ENCODE measurements at regions not wholly inside any gene's neighbourhood (a gene's known extent, or its start where the extent isn't known, plus 50 kb on each side); places are given as distances from the start of the nearest gene placed in this dataset.

DNA sequence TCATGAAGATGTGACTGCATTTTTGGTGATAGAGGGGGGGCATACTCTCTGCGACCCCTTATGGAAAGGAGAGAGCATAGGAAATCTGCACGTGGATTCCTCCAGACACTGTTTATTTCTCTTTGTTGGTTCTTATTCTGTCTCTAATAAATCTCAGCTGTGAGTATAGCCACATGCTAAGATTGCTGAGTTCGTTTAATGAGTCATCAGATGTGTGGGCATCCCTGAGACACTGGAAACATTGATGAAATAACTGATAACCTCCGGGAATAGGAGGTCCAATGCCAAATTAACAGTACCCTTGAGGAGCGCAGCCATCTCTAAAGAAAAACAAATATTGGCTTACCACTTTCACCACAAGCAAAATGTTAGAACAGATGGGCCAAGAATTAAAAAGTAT, 880.2 kb upstream of the NEGR1 start:
- Histone ChIP-seq H3K9ac (ENCODE audit: low read length) (no peak overlapping the region), H3K36me3 (ENCODE audit: insufficient read depth, low read length) (no peaks in the 10 kb centered on the region), H3K27me3 (ENCODE audit: insufficient read depth, low read depth, low read length) (no peaks in the 10 kb centered on the region), H2AFZ (ENCODE audit: low read depth, low read length) (no peak overlapping the region), H4K20me1 (ENCODE audit: insufficient read depth) (no peaks in the 10 kb centered on the region), H3F3A (ENCODE audit: insufficient read depth, low read length, poor library complexity, severe bottlenecking) (no peaks in the 10 kb centered on the region), H3K4me3 (ENCODE audit: low read length) (no peak overlapping the region), H3K27ac (ENCODE audit: low read length) (no peak overlapping the region), H3K79me2 (replicated peaks; ENCODE audit: insufficient read depth, low read length) (no peaks in the 10 kb centered on the region), H3K9me2 (ENCODE audit: insufficient read depth, low read length) (no peaks in the 10 kb centered on the region), H3K4me2 (ENCODE audit: low read length) (no peak overlapping the region), H3K9me3 (ENCODE audit: low read length) (no peaks in the 10 kb centered on the region)
- TF ChIP-seq EZH2 (IDR thresholded peaks at IDR 0.05; ENCODE audit: borderline replicate concordance, insufficient read depth, low read length, poor library complexity, severe bottlenecking), result no peak
- TF ChIP-seq EP300 (conservative IDR thresholded peaks at IDR 0.05; ENCODE audit: poor library complexity, severe bottlenecking), result no peak
- TF ChIP-seq MXI1 (conservative IDR thresholded peaks at IDR 0.05; ENCODE audit: poor library complexity, severe bottlenecking), result no peak
- no peak for TF ChIP-seq TAF1 (IDR thresholded peaks at IDR 0.05; ENCODE audit: low read depth)
- TF ChIP-seq, protein P1, sequence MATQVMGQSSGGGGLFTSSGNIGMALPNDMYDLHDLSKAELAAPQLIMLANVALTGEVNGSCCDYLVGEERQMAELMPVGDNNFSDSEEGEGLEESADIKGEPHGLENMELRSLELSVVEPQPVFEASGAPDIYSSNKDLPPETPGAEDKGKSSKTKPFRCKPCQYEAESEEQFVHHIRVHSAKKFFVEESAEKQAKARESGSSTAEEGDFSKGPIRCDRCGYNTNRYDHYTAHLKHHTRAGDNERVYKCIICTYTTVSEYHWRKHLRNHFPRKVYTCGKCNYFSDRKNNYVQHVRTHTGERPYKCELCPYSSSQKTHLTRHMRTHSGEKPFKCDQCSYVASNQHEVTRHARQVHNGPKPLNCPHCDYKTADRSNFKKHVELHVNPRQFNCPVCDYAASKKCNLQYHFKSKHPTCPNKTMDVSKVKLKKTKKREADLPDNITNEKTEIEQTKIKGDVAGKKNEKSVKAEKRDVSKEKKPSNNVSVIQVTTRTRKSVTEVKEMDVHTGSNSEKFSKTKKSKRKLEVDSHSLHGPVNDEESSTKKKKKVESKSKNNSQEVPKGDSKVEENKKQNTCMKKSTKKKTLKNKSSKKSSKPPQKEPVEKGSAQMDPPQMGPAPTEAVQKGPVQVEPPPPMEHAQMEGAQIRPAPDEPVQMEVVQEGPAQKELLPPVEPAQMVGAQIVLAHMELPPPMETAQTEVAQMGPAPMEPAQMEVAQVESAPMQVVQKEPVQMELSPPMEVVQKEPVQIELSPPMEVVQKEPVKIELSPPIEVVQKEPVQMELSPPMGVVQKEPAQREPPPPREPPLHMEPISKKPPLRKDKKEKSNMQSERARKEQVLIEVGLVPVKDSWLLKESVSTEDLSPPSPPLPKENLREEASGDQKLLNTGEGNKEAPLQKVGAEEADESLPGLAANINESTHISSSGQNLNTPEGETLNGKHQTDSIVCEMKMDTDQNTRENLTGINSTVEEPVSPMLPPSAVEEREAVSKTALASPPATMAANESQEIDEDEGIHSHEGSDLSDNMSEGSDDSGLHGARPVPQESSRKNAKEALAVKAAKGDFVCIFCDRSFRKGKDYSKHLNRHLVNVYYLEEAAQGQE (IDR thresholded peaks at IDR 0.05; ENCODE audit: borderline replicate concordance), result no peak
- TF ChIP-seq SMC3 (conservative IDR thresholded peaks at IDR 0.05; ENCODE audit: poor library complexity), result no peak
- TF ChIP-seq, protein P2, sequence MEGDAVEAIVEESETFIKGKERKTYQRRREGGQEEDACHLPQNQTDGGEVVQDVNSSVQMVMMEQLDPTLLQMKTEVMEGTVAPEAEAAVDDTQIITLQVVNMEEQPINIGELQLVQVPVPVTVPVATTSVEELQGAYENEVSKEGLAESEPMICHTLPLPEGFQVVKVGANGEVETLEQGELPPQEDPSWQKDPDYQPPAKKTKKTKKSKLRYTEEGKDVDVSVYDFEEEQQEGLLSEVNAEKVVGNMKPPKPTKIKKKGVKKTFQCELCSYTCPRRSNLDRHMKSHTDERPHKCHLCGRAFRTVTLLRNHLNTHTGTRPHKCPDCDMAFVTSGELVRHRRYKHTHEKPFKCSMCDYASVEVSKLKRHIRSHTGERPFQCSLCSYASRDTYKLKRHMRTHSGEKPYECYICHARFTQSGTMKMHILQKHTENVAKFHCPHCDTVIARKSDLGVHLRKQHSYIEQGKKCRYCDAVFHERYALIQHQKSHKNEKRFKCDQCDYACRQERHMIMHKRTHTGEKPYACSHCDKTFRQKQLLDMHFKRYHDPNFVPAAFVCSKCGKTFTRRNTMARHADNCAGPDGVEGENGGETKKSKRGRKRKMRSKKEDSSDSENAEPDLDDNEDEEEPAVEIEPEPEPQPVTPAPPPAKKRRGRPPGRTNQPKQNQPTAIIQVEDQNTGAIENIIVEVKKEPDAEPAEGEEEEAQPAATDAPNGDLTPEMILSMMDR (IDR thresholded peaks at IDR 0.05; ENCODE audit: poor library complexity, severe bottlenecking), result no peak
- TF ChIP-seq RAD21 (conservative IDR thresholded peaks at IDR 0.05), result no peak
- TF ChIP-seq POLR2AphosphoS5 (IDR thresholded peaks at IDR 0.05), result no peak

DNA sequence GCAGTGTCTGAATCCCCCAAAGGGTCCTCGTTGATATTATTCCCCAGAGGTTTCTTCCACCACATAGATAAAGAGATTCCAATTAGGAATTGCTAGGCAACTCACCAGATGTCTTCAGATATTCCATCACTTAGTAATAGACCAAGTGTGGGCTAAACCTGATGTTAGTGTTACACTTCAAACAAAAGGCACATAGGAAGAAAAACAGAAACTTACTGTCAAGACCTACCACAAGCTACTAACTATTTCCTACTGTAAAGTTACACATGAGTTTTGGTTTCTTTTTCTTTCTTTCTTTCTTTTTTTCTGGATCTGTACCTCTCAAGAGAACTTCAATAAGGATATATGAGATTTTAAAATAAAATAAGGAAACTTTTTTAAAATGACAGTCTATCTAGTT, 879.1 kb upstream of the NEGR1 start:
- no peak overlapping the region for H3K9ac ChIP-seq (ENCODE audit: low read length)
- no peaks in the 10 kb centered on the region for H3K9me2 ChIP-seq (ENCODE audit: insufficient read depth, low read length)
- no peaks in the 10 kb centered on the region for H3K79me2 ChIP-seq (replicated peaks; ENCODE audit: insufficient read depth, low read length)
- TF ChIP-seq EZH2 (IDR thresholded peaks at IDR 0.05; ENCODE audit: borderline replicate concordance, insufficient read depth, low read length, poor library complexity, severe bottlenecking) (no peak), SMC3 (conservative IDR thresholded peaks at IDR 0.05; ENCODE audit: poor library complexity) (no peak), RAD21 (conservative IDR thresholded peaks at IDR 0.05) (no peak), TAF1 (IDR thresholded peaks at IDR 0.05; ENCODE audit: low read depth) (no peak), MXI1 (conservative IDR thresholded peaks at IDR 0.05; ENCODE audit: poor library complexity, severe bottlenecking) (no peak), EP300 (conservative IDR thresholded peaks at IDR 0.05; ENCODE audit: poor library complexity, severe bottlenecking) (no peak), POLR2AphosphoS5 (IDR thresholded peaks at IDR 0.05) (no peak)
- TF ChIP-seq, protein P2 (IDR thresholded peaks at IDR 0.05; ENCODE audit: poor library complexity, severe bottlenecking), result no peak
- TF ChIP-seq, protein P1 (IDR thresholded peaks at IDR 0.05; ENCODE audit: borderline replicate concordance), result no peak
- no peaks in the 10 kb centered on the region for H3K9me3 ChIP-seq (ENCODE audit: low read length)
- no peaks in the 10 kb centered on the region for H4K20me1 ChIP-seq (ENCODE audit: insufficient read depth)
- H3K4me3 ChIP-seq (ENCODE audit: low read length), result no peak overlapping the region
- H3K36me3 ChIP-seq (ENCODE audit: insufficient read depth, low read length), result no peaks in the 10 kb centered on the region
- no peak overlapping the region for H3K27ac ChIP-seq (ENCODE audit: low read length)
- no peaks in the 10 kb centered on the region for H3F3A ChIP-seq (ENCODE audit: insufficient read depth, low read length, poor library complexity, severe bottlenecking)
- no peak overlapping the region for H2AFZ ChIP-seq (ENCODE audit: low read depth, low read length)
- no peaks in the 10 kb centered on the region for H3K27me3 ChIP-seq (ENCODE audit: insufficient read depth, low read depth, low read length)
- no peak overlapping the region for H3K4me2 ChIP-seq (ENCODE audit: low read length)
